ENCODE measurements at regions not wholly inside any gene's neighbourhood (a gene's known extent, or its start where the extent isn't known, plus 50 kb on each side); places are given as distances from the start of the nearest gene placed in this dataset.

DNA sequence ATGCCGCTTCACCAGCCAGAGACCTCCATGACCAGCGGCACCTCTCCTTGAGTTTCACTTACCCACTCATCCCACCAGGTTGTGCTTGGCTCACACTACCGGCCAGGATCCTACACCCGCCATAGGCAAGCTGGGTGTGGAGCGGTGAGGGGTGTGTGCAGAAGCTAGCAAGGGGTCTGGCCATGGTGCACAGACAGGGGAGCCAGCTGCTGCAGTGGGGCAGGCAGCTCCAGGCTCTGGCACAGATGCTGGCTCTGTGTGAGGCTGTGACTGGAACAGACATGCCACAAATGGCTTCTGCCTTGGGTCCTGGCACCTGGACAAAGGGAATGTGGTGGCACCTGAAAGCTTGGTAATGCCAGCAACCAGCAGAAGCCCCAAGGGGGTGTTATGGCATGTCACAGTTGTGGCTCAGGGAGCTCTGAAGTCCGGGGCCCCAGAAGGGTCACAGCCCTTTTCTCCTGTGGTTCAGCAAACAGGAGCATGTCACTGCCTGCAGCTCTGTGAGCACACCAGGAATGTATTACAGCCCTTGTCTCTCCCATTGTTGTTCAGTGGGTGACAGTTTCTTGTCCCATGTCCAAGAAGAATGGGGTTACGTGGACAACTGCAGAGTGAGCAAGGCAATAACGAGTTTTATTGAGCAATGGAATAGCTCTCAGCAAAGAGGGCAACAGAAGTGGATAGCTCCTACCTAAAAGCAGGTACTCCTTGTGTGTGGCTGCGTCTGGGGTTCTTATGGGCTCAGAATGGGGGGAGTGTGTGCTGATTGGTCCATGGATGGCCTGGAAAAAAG lies 2791.0 kb upstream of the PCDH20 start:
- no peak overlapping the region for H3K27ac ChIP-seq (ENCODE audit: low read depth in 1 of 2, low read length in 2 of 2)
- H3K27me3 ChIP-seq (ENCODE audit: control insufficient read depth in 4 of 4, insufficient read depth in 4 of 4, low read length in 3 of 4), result peaks cover 0 to 3% (median 0%) of the 10 kb centered on the region in 4 donors
- DNase-seq (ENCODE audit: low spot score), result no peak
- no peaks in the 10 kb centered on the region for H3K4me1 ChIP-seq (ENCODE audit: control insufficient read depth in 4 of 4, insufficient read depth in 4 of 4, low read length in 3 of 4)
- no peaks in the 10 kb centered on the region for H3K36me3 ChIP-seq (ENCODE audit: control insufficient read depth in 4 of 4, insufficient read depth in 3 of 4, low read depth in 1 of 4, low read length in 3 of 4)
- H3K9me3 ChIP-seq (ENCODE audit: control insufficient read depth in 4 of 4, low read length in 3 of 4), result peaks cover 0 to 2% (median 0%) of the 10 kb centered on the region in 4 donors
- no peak overlapping the region for H3K4me3 ChIP-seq (ENCODE audit: low read depth in 1 of 3, low read length in 3 of 3)
- TF ChIP-seq, protein P1, sequence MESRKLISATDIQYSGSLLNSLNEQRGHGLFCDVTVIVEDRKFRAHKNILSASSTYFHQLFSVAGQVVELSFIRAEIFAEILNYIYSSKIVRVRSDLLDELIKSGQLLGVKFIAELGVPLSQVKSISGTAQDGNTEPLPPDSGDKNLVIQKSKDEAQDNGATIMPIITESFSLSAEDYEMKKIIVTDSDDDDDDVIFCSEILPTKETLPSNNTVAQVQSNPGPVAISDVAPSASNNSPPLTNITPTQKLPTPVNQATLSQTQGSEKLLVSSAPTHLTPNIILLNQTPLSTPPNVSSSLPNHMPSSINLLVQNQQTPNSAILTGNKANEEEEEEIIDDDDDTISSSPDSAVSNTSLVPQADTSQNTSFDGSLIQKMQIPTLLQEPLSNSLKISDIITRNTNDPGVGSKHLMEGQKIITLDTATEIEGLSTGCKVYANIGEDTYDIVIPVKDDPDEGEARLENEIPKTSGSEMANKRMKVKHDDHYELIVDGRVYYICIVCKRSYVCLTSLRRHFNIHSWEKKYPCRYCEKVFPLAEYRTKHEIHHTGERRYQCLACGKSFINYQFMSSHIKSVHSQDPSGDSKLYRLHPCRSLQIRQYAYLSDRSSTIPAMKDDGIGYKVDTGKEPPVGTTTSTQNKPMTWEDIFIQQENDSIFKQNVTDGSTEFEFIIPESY (IDR thresholded peaks at IDR 0.05), result no peak
- TF ChIP-seq FOXA2 (IDR thresholded peaks at IDR 0.05) (no peak), EGR1 (IDR thresholded peaks at IDR 0.05; ENCODE audit: low read depth in 2 of 2) (no peak), HNF4A (conservative IDR thresholded peaks at IDR 0.05) (no peak), RAD21 (IDR thresholded peaks at IDR 0.05) (no peak), TAF1 (conservative IDR thresholded peaks at IDR 0.05) (no peak), JUND (IDR thresholded peaks at IDR 0.05) (no peak), SP1 (IDR thresholded peaks at IDR 0.05) (no peak), RXRA (IDR thresholded peaks at IDR 0.05) (no peak), GABPA (IDR thresholded peaks at IDR 0.05 in 1 of 2, conservative IDR thresholded peaks at IDR 0.05 in 1 of 2) (no peak), YY1 (IDR thresholded peaks at IDR 0.05) (no peak), FOXA1 (IDR thresholded peaks at IDR 0.05) (no peak)
- TF ChIP-seq, protein P2, sequence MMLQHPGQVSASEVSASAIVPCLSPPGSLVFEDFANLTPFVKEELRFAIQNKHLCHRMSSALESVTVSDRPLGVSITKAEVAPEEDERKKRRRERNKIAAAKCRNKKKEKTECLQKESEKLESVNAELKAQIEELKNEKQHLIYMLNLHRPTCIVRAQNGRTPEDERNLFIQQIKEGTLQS (IDR thresholded peaks at IDR 0.05), result no peak
- TF ChIP-seq, protein P3, sequence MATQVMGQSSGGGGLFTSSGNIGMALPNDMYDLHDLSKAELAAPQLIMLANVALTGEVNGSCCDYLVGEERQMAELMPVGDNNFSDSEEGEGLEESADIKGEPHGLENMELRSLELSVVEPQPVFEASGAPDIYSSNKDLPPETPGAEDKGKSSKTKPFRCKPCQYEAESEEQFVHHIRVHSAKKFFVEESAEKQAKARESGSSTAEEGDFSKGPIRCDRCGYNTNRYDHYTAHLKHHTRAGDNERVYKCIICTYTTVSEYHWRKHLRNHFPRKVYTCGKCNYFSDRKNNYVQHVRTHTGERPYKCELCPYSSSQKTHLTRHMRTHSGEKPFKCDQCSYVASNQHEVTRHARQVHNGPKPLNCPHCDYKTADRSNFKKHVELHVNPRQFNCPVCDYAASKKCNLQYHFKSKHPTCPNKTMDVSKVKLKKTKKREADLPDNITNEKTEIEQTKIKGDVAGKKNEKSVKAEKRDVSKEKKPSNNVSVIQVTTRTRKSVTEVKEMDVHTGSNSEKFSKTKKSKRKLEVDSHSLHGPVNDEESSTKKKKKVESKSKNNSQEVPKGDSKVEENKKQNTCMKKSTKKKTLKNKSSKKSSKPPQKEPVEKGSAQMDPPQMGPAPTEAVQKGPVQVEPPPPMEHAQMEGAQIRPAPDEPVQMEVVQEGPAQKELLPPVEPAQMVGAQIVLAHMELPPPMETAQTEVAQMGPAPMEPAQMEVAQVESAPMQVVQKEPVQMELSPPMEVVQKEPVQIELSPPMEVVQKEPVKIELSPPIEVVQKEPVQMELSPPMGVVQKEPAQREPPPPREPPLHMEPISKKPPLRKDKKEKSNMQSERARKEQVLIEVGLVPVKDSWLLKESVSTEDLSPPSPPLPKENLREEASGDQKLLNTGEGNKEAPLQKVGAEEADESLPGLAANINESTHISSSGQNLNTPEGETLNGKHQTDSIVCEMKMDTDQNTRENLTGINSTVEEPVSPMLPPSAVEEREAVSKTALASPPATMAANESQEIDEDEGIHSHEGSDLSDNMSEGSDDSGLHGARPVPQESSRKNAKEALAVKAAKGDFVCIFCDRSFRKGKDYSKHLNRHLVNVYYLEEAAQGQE (IDR thresholded peaks at IDR 0.05), result no peak
- TF ChIP-seq, protein P4, sequence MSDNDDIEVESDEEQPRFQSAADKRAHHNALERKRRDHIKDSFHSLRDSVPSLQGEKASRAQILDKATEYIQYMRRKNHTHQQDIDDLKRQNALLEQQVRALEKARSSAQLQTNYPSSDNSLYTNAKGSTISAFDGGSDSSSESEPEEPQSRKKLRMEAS (IDR thresholded peaks at IDR 0.05), result no peak
- no peak overlapping the region for H3K9ac ChIP-seq (ENCODE audit: low read depth in 1 of 2, low read length in 2 of 2)
- WGBS, result 81% methylated on average over 9 of the region's 9 CpGs

DNA sequence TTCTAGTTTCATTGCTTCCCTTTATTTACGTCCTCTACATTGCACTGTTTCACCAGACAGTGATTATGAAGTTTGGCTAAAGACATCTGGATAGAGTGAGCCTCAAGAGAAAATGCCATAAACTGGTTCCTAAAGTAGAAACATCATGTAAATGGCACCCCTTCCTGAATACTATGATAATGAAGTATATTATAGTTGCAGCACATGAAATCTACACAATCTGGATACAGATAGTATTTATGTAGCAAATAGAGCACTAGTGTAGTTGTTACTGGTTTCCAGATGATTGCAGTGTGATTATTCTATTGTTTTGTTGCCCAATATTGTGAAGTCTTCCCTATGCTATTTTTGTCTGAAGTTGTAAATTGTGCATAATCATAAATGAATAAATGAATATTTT lies 2786.9 kb upstream of the PCDH20 start:
- Histone ChIP-seq H3K4me3 (ENCODE audit: low read depth in 1 of 3, low read length in 3 of 3) (no peak overlapping the region), H3K27ac (ENCODE audit: low read depth in 1 of 2, low read length in 2 of 2) (no peak overlapping the region), H3K9me3 (ENCODE audit: control insufficient read depth in 4 of 4, low read length in 3 of 4) (peaks cover 0 to 2% (median 0%) of the 10 kb centered on the region in 4 donors), H3K27me3 (ENCODE audit: control insufficient read depth in 4 of 4, insufficient read depth in 4 of 4, low read length in 3 of 4) (peaks cover 0 to 3% (median 0%) of the 10 kb centered on the region in 4 donors), H3K9ac (ENCODE audit: low read depth in 1 of 2, low read length in 2 of 2) (no peak overlapping the region), H3K36me3 (ENCODE audit: control insufficient read depth in 4 of 4, insufficient read depth in 3 of 4, low read depth in 1 of 4, low read length in 3 of 4) (no peaks in the 10 kb centered on the region), H3K4me1 (ENCODE audit: control insufficient read depth in 4 of 4, insufficient read depth in 4 of 4, low read length in 3 of 4) (no peaks in the 10 kb centered on the region)
- TF ChIP-seq SP1 (IDR thresholded peaks at IDR 0.05) (no peak), YY1 (IDR thresholded peaks at IDR 0.05) (no peak), JUND (IDR thresholded peaks at IDR 0.05) (no peak), RAD21 (IDR thresholded peaks at IDR 0.05) (no peak), FOXA2 (IDR thresholded peaks at IDR 0.05) (no peak), FOXA1 (IDR thresholded peaks at IDR 0.05) (no peak), RXRA (IDR thresholded peaks at IDR 0.05) (no peak), GABPA (IDR thresholded peaks at IDR 0.05 in 1 of 2, conservative IDR thresholded peaks at IDR 0.05 in 1 of 2) (no peak), HNF4A (conservative IDR thresholded peaks at IDR 0.05) (no peak)
- TF ChIP-seq, protein P2 (IDR thresholded peaks at IDR 0.05), result no peak
- TF ChIP-seq, protein P3 (IDR thresholded peaks at IDR 0.05), result no peak
- DNase-seq (ENCODE audit: low spot score), result no peak
- 55% methylated on average over 1 of the region's 1 CpG for WGBS

Measured in liver (tissue), 7 donors.